Limb (tissue), 2 donors: ENCODE measurements at regions not wholly inside any gene's neighbourhood (a gene's known extent, or its start where the extent isn't known, plus 50 kb on each side); places are given as distances from the start of the nearest gene placed in this dataset.

Experiments
- DNase-seq, 2 donors: peaks; one replicate each; pipeline ENCODE4 v3.0.0-alpha.2; 2016; ENCODE audit errors: extremely low spot score in 2 of 2

DNA sequence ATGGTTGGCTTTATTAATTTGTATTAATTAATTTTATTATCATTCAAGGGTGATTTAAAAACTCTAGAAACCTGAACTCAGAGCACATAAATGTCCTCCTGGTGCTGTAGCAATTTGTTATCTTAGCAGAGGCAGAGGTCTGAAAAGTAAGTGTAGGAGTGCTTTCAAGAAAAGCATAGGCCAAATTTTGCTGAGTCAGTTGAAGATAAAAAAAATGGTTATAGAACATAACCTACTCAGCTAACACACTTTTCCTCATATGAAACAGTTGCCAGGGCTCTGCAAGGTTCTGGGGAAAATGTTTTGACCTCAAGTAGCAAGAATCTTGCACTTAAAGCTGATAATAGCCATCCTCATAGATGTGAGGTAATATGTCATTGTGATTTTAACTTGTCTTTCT lies 53.5 kb upstream of the CHODL start:
- DNase-seq, result no peak

DNA sequence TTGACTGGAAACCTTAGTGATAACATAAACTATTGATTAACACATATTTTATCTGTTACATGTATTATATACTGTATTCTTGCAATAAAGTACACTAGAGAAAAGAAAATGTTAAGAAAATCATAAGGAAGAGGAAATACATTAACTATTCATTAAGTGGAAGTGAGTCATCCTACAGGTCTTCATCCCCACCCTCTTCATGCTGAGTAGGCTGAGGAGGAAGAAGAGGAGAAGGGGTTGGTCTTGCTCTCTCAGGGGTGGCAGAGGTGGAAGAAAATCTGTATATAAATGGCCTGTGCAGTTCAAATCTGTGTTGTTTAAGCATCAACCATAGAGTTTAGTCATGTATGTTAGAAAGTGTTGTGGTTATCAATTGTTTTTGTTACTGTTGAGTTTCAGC lies 66.1 kb upstream of the CHODL start:
- DNase-seq, result no peak

DNA sequence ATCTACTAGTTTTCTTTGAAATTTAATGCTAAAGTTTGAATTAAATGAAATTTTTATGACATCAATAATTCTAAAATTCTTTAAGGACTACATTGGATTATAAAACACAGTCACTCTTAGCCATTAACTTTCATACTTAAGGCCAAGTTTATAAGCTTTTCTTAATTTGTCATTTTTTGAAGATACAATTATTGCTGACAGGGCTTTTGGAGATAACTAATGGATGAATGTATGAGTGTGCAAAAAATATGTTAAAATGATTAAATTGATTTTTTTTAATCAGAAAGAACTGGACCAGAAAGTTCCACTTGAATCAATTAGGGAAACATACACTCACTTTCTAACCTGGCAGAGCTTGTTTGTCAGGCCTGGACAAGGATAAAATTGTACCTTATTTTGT lies 70.3 kb upstream of the CHODL start:
- DNase-seq, result no peak

DNA sequence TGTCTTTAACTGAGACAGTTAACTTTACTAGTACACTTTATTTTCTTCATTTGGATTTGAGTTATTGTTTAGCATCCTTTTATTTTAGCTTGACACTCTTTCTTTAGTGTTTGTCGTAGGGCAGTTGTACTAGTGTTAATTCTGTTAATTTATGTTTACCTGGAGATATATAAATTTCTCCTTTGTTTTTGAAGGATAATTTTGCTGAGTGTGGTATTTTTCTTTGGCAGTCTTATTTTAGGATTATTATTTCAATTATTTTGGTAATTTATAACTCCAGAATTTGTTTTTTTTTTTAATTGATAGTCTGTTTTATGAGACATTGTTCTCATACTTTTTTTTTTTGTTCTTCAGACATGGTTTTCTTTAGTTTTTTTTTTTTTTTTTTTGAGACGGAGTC lies 73.8 kb upstream of the CHODL start:
- no peak for DNase-seq

DNA sequence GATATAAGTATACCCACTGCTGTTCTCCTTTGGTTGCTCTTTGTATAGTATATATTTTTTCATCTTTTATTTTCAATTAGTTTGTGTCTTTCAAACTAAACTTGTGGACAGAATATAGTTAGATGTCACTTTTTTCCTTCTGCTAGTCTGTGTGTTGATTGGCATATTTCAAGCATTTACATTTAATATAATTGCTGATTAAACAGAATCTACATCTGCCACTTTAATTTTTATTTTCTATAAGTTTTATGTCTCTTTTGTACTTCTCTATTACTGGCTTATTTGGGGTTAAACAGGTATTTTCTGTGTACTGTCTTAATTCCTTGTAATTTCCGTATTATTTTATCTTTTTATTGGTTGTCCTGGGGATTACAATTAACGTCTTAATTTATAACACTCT lies 74.4 kb upstream of the CHODL start:
- DNase-seq, result no peak

DNA sequence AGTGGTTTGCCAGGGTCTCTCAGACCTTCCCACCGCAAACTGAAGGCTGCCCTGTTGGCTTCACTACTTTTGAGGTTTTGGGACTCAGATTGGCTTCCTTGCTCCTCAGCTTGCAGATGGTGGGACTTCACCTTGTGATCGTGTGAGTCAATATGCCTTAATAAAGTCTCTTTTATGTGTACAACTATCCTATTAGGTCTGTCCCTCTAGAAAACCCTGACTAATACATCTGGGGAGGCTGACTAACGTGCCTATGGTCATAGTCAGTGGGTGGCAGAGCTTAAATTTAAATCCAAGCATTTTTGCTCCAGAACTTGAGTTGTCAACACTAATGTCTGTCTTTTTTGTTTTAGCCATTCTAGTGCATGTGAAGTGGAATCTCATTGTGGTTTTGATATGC lies 76.5 kb upstream of the CHODL start:
- no peak for DNase-seq

DNA sequence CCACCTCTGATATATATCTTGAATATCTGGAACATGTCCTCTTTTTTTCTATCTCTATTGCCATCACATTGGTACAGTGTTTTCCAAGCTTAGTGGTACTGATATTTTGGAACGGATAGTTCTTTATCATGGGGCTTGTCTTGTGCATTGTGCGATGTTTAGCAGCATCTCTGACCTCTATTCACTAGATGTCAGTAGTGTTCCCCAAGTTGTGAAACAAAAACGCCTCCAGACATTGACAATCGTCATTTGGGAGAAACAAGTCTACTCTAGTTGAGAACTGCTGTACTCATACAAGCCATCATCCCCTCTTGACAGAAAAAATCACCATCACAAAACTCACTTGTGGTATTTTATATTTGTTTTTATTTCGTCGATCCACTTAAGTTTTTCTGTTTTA lies 79.7 kb upstream of the CHODL start:
- no peak for DNase-seq

DNA sequence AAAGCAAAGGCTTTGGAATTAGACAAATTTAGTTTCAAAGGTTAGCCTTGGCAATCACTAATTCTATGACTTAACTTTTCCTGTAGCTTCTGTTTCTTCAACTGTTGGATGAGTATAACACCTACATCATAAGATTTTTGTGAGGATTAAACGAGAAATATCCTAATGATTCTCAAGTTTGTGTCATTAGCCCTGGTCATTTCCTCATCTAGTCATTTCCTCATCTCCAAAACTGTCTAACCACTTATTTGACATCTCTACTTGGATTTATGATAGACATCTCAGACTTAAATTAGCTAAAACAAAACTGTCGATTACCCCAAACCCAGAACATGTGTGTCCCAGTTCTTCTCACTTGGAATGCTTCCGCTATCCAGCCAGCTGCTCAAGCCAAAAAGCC lies 80.2 kb upstream of the CHODL start:
- no peak for DNase-seq

DNA sequence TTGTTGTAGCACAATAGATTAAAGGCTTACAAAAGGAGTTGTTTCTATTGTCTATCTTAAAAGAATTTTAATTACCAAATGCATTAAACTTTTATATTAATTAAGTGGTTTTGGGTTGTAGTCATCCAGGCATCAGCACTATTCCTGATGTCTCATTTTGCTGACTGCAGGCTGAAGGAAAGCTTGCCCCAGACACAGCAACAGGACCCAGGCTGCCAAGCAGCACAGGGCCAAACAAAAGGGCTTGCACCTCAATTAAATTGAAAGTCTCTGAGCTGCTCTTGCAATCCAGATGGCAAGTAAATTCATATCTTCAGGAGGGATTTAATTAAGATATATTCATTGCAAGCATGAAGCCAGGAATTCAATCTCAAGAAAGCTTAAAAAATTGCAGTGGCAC lies 80.7 kb upstream of the CHODL start:
- no peak for DNase-seq

DNA sequence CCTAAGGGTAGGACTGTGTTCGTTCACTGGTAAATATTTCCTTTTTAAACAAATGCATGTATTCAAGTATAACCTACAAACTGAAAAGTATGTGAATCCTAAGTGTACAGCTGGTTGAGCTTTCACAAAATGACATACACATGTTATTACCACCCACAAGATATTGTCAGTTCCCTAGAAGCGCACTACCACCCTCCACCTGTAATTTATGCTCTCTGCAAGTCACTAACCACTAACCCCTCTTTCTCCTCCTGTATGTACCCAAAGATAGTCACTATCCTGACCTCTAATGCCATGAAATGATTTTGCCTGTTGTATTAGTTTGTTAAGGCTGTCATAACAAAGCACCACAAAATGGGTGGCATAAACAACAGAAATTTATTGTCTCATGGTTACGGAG lies 82.8 kb upstream of the CHODL start:
- no peak for DNase-seq

DNA sequence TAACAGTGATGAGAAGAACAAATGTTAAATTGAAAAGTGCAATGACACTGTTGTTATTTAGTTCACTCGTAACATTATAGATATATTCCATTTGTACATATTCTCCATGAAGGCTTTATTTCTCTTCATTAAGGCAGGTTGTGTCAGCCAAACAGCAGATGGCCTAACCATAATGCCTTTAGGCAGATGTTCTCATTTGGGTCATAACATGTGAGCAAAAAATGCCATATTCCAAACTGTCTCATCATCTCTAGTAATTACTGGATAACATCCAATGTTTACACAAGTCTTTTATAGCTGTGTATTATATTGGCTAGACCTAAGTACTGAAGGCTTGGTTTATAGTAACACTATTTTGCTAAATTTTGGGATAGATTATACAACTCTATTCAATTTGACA lies 87.2 kb upstream of the CHODL start:
- no peak for DNase-seq

DNA sequence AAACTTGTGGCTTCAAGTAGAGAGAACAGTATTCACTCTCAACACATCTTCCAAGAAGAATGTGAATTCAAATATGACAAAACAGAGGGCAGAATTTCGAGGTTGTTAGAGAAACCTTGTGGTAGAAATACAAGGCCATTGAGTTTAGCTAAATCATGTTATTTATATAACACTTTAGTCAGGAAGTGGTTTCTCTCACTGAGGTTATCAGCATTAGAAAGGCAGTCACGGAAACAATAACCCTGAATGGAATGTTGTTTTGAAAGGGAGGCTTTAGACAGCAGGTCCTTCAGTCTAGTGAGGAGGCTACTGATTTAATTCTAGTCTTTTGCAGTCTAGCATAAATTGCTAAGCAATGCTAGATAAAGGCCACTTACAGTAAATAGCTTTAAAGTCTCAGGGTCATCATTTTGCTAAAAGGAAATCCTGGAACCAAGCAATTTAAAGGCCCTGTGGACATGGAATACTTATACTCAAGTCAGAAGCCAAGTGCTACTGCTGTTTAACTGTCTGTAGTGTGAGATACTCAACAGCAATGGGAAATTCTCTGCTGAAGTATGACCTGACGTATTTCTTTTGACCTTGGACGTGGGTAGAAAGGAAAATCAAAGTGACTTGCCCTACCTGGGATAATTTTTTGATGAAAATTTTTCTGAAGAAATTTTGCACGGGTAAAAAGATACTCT lies 89.0 kb upstream of the CHODL start:
- no peak for DNase-seq

DNA sequence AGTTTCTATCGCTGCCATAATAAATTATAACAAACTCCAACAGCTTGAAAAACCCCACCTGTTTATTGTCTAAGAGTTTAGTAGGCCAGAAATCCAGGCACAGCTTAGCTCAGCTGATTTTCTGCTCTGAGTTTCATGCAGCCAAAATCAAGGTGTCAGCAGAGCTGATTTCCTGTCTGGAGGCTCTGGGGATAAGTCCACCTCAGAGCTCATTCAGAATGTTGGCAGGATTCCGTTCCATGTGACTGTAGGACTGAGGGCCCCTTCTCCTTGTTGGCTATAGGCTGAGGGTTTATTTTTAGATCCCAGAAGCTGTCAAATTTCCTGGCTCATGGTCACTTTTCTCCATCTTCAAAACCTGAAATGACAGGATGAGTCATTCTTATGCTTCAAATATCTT lies 91.6 kb upstream of the CHODL start:
- DNase-seq, result peak in 1 of 2 donors; percentile 42

DNA sequence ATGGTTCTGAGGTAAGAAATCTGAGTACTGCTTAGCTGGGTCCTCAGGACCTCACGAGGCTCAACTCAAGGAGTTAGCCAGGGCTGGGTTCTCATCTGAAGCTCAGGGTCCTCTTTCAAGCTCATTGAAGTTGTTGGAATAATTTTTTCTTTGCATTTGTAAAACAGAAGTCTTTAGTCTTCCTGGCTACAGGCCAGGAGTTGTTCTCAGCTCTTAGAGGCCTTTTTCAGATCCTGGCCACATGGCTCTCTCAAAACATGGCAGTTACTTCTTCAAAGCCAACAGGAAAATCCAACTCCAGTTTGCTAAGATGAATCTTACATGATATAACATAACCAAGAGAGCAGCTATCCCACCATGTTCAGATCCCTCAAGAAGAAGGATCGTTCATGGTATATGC lies 92.3 kb upstream of the CHODL start:
- DNase-seq, result no peak

DNA sequence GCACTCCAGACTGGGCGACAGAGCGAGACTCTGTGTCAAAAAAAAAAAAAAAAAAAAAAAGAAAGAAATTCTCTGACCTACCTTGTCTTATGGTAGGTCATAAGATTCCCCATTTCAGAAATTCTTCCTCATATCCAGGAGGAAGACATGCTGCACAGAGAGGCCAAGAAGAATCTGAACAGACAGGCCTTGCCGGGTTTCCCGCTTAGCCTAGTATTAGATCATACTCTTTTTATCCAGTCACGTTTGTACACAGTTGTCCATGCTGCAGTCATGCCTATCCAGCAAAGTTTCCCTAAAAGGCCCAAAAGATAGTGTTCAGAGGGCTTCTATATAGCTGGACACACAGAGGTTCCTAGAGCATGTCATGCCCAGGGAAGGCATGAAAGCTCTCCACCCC lies 93.6 kb upstream of the CHODL start:
- no peak for DNase-seq

DNA sequence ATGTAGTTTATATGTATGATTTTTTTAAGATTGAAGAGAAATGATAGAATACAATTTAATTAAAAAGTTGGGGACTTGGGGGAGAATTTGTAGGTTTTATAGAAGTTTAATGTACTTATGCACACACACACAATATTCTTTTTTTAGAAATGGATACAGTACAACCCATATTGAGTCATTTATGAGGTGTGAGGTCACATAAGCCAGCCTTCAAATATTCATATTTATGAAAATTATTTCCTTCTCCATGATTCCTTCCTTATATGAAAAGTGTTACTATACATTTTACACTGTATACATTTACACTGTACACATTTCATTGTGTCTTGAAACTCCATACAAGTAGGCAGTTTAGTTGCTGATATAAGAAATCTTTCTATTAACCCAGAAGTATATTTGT lies 96.2 kb upstream of the CHODL start:
- DNase-seq, result no peak

DNA sequence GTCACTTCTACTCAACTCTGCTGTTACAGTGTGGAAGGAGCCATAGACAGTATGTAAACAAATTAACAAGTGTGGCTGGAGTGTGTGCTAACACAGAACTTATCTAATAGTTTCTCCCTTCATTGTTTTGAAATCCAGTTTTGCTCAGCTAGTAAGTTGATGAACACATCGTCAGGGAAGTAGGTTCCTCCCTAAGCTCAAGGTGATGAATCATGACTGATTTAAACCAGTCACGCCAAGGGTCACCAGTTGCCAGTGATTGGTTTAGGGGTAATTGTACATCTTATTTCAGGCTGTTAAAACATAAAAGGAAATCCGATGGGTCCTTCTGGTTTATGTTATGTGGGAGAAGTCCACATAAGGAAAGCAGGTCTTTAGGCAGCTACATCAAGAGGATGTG lies 97.0 kb upstream of the CHODL start:
- DNase-seq, result no peak

DNA sequence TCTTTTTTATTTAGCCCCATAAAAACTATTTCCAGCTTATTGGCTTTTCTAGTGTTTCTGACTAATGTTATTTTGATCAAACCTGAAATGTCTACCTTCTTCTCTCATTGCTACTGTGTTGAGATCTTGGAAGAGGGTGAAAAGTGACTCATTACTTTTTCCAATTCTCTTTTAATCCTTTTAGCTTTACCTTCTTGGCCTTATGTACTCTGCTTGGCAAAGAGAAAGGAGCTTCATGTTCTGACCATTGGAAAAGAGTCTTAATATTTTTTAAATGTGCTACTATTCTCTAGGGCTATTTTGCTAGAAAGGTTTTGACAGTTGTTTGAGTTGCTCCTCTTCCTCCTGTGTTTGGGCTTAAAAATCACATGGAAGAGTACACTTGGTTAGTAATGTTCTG lies 97.8 kb upstream of the CHODL start:
- no peak for DNase-seq

DNA sequence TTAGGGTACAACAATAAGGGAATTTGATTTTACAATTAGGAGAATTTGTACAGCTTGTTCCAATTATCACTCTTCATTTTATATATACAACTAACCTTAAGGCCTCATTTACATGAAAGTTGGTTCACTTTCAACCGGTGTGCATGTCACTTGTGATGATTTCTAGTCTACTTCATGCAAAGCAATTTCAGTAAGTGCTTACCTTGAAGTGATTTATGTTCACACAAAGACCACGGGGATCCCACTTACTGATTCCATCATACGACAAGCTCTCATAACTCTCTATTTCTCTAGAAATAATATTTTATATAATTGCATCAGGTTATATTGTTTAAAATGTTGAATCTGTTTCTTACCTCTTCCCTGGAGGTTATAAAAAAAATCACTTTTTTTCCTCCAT lies 100.3 kb upstream of the CHODL start:
- DNase-seq, result no peak

DNA sequence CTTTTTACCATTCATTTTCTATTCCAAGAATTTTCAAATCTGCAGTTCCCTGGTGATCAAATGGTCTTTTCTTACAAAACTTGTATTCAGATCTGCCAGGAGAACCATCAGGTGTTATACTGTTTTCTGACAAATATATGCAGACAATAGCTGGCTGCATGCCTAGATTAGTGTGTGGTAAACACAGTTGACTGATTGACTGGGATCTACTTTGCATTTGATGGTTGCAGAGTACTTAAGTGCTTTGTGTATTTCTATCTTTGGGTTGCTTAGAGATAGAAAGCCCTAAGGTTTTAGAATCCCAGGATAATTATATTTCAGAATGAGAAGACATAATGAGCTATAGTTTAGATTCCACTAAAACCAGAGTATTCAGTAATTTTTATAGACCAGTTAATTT lies 102.0 kb upstream of the CHODL start:
- DNase-seq, result no peak

DNA sequence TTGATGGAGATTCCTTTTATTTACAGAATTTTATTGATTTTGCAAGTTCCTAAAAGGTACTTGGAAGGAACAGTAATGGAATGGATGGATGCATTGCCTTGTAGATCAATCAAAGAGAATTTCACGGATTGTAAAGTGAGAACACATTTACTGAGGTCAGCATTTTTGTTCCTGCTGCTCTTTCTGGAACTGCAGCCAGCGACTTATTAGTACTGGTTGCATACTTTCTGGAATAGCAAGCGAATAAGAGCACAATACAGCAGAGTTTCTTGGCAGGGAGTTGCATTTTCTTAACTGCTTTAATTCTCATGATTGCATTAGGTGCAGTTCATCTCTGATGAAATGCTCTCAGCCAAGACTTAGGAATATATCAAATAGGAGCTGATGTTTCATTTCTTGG lies 106.1 kb upstream of the CHODL start:
- DNase-seq, result peak in 1 of 2 donors; percentile 46

DNA sequence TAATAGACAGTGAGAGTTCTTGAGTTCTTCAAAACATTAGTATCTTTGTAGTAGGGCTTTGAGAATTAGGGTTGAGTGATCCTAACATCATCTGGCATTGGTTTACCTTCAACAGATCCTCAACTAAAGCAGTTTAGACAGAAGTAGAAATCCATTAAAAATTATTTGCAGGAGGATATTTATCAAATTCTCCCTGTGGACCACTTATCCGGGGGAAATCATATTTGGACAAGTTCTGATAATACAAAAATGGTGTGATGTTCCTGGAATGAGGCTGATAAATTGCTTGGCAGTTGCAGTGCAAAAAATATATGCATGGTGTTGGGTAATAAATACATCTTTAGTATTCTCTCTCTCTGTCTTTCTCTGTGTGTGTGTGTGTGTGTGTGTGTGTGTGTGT lies 115.1 kb upstream of the CHODL start:
- DNase-seq, result no peak

DNA sequence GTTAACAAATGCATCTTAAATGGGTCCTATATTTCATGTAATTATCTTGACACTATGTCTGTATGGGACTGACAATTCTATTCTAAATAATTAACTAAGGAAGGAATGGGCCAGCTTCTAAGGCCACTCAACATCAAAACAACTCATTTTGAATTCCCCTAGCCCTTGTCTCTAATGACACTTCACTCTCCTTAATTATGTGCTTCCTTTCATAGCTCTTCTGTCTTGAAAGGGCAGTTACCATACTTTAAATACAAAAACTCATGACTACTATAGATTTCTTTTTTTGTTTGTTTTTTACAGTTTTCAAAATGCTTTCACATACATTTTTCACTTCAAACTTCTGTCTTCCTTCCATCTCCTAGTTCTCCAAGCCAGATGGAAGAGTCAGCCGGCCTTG lies 126.1 kb upstream of the CHODL start:
- no peak for DNase-seq

DNA sequence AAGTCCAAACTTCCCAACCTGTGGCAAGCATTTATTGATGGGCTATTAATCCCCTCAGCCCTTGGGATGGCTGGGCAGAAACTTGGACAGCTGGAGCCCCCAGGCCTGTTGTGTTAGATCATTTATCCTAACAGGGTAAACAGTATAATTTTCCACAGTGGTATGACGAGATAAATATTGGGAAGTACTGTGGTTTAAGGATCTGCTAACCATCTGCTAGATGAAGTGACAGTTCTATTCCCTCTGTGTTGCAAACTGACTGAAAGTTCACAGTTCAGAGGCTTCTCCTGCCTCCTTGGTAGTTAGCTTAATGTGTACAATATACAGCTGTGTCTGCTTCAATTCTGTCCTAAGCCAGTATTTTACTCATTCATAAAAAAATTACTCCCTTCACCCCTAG lies 127.5 kb upstream of the CHODL start:
- no peak for DNase-seq
